ENCODE measurements at regions not wholly inside any gene's neighbourhood (a gene's known extent, or its start where the extent isn't known, plus 50 kb on each side); places are given as distances from the start of the nearest gene placed in this dataset.
"Not testable (repeated sequence)": the region's sequence is repeated elsewhere in the genome, so short reads cannot be mapped to it uniquely, and the experiment has no call there.

DNA sequence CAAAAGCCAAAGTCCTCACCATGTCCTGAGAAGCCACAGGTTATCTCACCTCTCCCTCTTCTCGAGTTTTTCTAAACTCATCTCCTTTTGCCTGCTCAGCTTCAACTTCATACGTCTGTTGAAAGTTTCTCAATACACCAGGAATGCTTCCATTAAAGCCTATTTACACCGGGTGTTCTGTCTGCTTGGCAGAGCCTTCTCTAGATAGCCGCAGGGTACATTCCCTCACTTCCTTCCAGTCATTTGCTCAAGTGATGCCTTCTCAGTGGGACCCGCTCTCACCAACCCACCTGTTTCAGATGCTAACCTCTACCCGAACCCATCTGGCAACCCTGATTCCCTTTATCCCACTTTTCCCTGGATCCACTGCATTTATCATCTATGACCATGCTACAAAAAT lies 257.0 kb upstream of the ADGRL2 start:
- no peak for DNase-seq (ENCODE audit: low spot score)

DNA sequence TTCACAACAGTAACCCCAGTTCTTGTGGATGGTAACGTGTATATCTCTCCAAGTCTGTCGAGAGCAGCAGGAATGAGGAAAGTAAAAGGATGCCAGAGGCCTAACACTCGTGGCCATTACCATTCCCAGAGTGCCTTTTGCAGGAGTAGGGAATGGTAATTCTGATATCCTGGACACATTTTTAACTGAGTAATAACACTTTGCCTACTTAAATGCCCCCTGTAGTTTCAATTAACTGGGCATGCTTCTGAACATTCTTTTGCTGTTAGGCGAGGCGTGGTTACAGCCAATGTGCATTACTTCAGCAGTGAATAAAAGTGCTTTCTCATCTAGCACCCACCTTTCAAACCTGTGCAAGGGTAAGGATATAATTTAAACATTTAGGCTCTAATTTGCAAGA lies 258.5 kb upstream of the ADGRL2 start:
- DNase-seq (ENCODE audit: low spot score) = no peak

DNA sequence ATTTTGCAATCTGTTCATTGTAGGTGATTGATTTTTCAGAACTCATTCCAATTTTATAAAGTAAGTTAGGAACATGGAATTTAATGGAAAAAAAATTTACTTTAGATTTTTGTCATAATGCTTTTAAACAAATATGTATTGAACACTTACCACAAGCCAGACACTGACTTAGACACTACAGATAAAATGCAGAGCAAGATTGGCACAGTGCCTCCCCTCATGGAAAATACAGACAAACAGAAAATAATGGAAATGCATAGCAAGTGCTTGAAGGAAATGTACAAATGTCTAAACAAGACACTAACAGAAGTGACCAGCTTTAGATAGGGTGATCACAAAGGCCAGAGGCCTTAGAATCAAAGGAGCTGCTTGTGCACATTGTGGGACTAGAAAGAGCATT lies 260.5 kb upstream of the ADGRL2 start:
- no peak for DNase-seq (ENCODE audit: low spot score)

DNA sequence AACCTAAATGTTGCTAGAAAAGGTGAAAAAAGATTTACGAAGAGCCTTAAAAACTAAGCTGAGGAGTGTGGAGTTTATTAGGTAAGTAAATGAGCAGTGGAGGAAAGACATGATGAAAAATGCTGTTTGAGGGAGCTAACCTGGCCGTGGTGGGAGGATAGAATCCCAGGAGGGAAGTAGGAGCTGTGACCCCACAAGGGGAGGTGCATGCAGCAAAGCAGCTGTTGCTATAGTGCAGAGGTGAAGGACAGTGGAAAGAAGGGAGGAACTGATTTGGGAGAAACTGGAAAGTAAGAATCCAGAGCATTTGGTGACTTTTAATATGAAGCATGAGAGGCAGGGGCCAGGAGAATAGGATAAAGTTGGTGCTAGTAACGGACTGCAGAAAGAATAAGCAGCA lies 271.7 kb upstream of the ADGRL2 start:
- DNase-seq (ENCODE audit: low spot score) = no peak

DNA sequence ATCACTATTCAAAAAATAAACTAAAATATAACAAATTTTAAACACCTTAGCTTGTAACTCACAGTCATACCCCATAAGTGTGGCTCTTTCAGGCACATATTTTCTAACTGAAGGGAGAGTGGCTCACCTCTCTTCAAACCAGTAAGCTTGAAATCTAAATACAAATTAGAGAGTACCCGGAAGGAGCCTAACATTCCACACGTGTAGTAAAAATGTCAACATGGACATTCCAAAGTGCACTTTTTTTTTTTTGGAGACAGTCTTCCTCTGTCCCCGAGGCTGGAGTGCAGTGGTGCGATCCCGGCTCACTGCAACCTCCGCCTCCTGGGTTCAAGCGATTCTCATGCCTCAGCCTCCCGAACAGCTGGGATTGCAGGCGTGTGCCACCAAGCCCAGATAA lies 275.6 kb upstream of the ADGRL2 start:
- DNase-seq (ENCODE audit: low spot score) = no peak

DNA sequence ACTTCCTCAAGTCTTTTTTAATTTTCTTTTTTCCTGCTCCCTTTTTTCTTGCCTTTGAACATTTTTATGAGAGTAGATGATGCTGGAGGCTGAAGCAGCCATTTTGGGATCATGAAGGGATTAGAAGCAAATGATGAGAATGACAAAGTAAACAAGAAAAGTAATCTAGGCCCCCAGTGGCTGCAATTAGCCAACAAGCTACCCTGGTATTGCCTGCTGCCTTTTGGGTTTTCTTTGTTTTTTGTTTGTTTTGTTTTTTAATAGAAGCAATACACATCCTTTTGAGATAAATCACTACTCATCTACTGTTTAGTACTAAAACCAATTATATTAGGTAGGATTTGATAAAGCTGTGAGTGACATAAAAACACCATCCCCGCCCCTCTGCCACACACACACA lies 280.7 kb upstream of the ADGRL2 start:
- no peak for DNase-seq (ENCODE audit: low spot score)

DNA sequence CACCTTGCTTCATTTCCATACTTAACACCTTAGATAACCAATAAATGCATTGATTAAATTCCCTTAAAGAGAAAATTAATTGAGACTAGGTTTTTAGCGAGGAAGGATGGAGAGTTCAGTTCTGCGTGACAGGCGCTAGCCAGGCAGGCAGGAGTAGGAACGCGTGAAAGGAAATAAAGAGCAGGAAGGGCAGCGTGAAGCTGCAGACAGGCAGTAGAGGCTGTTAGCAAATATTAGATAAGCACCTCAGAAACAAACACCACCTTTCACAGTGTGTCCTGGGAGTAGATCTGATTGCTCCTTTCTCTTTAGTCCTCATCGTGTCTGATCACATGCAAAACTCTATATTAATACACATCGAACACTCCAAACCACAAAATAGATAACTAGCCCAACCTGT lies 282.7 kb upstream of the ADGRL2 start:
- no peak for DNase-seq (ENCODE audit: low spot score)

DNA sequence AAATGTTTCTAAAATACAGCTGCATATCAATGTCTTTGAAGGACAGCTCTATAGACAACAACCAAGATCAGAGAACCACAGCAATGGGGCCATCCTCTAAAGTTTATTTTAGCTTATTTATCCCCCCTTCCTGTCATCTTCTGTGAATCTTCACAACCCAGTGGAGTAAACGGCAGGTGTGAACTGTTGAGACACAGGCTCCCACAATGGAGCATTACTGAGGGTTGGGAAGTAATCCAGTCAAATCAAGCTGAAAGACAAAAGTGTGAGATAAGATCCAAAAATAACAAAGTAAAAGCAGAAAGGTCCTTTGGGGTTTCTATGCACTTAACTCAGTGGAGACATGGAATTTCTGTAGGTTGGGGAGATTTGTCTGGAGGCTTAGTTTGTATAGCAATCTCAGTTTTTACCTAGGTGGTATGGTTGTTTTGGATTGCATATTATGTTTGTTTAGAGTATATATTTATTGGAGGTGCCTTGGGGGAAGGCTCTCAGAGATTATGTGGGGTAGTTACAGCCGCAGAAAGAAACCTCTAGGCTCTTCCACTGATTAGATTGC lies 286.9 kb upstream of the ADGRL2 start:
- DNase-seq (ENCODE audit: low spot score) = peak; percentile 11

DNA sequence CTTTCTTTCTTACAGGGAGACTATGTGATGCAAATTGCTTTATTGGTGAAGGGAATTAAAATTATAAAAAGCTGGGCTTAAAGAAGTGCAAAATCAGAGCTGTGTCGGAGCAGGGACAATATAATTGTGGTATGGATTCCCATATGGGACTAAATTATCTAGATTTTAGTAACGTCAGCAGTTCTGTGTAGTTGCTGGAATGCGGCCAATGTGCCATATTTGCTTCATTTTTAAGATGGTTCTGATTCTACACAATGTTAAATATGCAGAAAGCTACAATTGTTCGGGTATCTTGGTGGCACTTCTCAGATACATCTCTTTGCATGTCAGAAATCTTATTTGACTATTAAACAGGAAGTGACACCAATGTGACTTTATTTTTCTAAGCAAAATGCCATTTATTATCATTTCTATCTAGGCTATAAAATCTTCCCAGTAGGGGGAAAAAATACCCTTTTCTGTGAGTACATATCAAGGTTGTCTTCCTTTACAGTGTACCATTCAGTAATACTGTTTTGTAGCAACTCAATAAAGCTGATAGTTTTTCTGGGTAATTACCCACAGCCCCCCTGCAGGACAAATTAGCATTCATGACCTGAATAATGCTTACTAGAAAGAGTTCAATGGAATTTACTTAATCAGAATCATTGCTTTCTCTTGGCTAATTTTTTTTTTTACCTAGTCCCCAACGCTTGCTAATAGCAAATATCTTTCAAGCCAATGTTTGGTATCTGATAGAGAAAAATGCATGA lies 288.3 kb upstream of the ADGRL2 start:
- DNase-seq (ENCODE audit: low spot score) = no peak

DNA sequence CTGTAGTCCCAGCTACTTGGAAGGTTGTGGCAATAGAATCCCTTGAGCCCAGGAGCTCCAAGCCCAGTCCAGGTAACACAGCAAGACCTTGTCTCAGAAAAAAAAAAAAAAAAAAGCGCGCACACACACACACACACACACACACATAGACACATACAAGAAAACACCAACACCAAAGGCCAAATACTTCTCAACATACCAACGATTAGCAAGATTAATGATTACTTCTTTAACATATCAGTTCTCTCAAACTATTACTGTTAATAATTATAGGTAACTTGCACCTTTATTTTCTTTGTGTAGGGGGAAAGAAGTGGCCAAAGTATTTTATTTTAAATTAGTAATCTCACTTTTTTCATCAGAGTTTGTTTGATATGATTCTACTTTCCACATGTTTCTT lies 289.5 kb upstream of the ADGRL2 start:
- DNase-seq (ENCODE audit: low spot score) = no peak

DNA sequence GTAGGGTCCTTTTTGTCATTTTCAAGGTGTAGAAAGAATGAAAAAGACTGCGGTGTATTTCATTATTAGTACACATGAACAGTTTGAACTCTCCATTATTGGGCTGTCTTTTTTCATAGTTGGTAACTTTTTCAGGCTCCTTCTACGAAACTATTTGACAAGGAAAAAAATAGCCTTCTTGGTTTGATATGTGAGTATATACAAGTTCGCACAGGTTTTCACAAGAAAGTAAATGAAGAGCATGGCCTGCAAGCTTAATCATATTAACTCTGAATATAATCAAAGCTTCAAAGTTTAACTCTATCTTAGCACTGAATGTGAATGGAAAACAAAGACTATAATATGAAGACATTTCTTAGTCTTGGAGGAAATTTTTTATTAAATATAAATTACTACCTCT lies 290.0 kb upstream of the ADGRL2 start:
- no peak for DNase-seq (ENCODE audit: low spot score)

DNA sequence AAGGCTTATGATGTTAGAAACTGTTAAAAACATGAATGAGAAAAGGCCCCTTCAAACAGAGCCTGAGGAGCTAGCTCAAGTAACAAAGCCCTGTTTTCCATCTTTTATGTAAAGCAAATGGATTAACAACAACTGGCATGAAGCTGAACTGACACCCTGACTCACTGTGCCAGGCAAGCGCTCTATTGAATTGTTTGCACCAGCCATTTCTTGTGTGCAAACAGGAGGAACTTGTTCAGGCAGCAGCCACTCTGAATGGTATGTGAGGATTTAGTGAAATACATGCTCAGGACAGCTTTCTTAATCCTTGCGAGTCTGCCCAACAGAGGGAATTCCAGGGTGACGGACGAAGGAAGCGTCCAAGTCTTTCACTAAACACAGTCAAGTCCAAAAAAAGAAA lies 291.1 kb upstream of the ADGRL2 start:
- DNase-seq (ENCODE audit: low spot score) = no peak

DNA sequence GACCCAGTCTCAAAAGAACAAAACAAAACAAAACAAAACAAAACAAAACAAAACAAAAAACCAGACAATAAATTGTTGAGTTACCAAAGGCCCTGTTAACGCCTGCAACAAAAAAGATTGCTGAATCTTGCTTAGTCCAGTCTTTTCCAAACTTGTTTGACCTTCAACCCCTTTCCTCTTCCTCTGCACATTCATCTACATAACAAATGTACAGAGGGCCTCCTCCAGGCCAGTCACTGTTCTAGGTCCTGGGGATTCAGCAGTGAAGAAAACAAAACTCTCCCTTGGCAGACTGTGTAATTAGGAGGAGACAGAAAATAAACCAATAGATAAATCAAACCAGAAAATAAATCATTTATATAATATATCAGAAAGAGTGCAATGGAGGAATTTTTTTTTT lies 294.0 kb upstream of the ADGRL2 start:
- no peak for DNase-seq (ENCODE audit: low spot score)

DNA sequence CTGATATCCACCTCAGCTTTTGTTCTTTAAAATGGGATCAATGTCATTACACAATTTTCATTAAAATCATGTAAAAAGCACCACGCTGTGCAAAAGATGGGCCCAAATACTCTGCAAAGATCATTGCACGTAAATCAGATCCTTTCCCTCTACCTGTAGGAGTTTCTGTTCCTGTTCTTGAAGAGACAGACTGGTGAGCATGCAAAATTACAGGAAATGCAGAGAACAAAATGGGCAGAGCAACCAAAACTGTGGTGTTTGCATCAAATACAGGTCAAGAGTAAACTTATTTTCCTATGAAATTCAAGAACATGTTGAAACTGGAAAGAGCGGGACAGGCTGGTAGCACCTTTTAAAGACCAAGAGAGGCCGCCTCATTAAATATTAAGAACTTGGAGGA lies 294.9 kb upstream of the ADGRL2 start:
- no peak for DNase-seq (ENCODE audit: low spot score)

DNA sequence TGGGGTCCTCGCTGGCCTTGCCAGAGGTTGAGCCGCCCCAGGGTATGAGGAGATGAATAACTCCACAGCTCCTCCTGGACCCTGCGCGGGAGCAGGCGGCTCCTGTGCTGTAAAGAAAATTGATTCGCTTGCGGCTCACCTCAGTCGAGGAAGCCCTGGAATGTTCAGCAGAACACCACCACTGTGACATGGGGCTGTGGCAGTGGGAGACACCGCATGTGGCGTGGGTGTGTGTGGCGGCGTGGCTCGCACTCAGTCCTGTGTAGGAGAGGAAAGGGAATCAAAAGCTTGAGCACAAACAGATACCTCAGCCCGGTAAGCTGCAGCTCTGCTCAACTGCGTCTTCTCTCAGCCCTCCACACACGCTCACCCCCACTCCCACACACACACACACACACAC lies 295.9 kb upstream of the ADGRL2 start:
- DNase-seq (ENCODE audit: low spot score) = not testable (repeated sequence)

DNA sequence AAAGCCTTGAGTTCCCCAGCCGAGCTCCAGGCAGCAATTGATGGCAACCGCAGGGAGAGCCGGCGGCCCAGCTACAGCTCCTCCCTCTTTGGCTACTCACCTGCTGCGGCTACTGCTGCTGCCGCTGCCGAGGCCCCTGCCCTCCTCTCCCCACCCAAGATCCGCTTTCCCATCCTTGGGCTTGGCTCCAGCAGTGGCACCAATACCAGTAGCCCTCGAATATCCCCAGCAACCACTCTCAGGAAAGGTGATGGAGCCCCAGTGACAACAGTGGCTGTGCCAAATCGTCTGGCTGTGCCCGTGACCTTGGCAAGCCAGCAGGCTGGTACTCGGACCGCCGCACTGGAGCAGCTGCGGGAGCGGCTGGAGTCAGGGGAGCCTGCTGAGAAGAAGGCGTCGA lies 298.0 kb upstream of the ADGRL2 start:
- DNase-seq (ENCODE audit: low spot score) = not testable (repeated sequence)

DNA sequence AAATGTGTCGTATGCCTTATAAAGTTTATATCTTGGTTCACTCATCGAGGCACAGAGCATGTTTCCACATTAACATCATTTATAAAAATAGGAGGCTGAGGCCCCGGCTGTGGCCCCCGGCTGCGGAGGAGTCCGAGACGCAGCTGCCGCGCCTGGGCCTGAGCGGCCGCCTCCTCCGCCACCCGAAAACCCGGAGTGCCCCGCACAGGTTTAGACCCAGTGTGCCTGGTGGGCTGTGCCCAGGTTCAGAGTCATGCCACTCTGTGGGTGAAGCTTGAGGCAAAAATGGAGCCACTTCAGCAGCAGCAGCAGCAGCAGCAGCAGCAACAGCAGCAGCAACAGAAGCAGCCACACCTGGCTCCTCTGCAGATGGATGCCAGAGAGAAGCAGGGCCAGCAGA lies 299.2 kb upstream of the ADGRL2 start:
- DNase-seq (ENCODE audit: low spot score) = not testable (repeated sequence)

DNA sequence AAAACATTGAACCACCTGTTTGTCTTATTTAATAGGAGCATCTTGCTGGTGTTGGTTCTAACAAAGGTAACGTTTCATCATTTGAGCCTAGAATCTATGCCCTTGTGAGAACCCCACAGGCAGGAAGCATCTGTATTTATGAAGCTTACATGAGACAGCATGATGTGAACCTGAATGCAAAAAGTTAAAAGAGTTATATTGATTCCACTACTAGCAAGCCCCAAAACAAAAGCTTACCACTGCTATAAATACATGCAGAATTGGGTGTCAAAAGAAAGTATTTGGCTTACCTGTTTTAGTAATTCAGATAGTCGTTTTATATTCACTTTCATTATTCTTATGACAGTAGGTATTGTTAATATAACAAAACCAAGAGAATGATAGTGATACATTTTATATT lies 301.2 kb upstream of the ADGRL2 start:
- no peak for DNase-seq (ENCODE audit: low spot score)

DNA sequence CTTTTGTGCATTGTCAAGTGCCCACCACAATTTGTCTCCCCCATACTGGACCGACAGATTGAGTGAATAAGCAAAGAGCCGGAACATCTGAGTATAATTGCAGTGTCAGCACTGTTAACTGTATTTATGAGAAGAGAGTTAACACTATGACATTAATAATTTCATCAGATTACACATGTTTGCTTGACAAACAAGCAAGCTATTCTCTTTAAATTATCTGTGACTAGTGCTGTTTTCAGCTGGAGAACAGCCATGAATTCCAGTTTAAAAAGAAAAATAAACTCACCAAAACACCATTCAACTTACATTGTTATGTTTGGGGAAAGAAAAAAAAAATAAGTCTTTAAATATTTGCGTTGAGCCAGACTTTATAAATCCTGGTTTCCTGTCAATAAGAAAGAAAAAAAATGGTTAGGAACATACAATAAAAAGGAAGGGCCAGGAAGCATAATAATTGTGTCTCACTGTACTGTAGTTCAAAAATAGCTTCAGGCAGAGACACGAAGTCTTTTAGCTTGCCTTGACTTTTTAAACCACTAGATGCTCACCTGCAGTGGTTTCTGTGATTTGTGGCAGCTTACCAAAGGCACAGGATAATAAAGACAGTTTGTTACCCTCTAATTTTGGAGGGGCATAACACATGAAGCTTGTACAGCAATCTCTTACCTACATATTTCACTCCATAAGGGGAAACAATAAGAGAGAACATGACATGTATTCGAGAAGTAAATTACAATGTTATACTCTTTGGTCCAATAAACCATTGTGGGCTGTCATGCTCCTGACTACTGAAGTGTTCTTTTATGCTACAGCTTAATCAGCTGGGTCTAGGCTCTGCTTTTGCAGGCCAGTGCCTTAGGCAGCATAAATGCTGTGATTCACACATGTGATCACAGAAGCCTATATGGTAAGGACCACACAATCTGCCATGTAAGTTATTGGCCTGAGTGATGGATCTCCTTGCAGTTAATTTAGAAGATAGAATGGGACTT lies 302.0 kb upstream of the ADGRL2 start:
- DNase-seq (ENCODE audit: low spot score) = no peak

DNA sequence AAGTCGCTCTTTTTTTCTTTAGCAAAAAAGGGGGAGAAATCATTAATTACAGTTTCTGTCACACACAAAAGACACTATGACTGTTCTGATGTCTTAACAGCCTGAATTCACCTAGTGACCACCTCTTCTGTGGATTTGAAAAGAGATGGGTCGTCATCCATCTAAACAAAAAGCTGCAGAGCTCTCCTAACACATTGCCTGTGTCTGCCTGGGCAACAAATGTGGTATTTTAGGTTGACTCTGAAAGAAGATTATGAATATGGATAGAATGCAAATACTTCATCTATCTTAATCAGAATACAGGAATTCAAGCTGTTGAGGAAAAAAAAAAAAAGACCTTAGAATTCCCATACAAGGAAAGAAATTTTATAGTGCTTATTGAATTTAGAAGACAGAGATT lies 304.4 kb upstream of the ADGRL2 start:
- no peak for DNase-seq (ENCODE audit: low spot score)

DNA sequence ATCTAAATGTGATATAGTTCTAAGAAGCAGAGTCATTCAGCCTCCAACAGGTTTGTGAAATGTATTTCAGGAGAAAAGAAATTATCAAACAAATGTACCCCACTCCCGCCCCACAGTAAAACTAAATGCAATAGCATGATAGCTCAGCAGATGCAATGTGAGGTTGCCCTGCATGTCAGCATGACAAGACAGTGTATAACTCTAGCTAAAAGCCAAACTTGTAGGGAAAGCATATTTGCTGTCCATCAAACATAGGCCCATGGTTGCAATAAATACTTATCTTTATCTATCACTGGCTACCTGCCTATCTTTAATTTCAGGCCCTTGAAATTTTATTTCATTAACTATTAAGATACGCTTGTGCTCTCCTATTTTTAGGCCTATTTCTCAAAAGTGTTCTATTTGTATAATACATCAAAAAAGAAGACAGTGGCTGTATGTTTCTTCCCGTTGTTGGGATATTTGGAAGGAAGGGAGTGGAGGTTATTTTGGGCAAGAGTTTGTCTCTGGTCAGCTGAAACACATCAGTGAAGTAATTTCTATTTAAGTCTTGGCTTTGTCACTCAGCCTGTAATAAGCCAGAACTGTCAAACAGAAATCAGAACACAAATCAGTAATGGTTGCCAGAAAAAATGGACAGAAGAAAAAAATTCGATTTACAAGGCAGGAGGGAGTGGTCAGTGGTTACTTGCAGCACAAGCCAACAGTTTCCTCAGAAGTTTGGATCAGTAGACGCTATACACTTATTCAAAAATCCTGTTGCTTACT lies 307.4 kb upstream of the ADGRL2 start:
- no peak for DNase-seq (ENCODE audit: low spot score)

DNA sequence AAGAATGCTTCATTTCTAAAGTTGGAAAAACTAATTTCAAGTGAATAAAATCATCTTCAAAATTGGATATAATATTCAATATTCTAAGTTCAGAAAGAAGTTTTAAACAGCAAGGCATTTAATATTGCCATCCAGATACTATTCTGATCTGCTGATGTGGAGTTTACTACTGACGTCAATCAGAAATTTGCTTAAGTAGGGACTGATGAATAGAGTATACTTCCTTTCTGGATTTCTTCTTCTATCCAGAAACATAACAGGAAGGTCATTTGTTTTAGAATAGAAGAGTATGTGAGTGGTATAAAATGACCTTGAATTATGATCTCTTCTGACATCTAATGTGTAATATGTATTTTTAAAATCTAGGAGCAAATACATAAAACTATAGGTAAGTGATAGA lies 308.1 kb upstream of the ADGRL2 start:
- no peak for DNase-seq (ENCODE audit: low spot score)

Measured in SK-N-DZ (cell line).